HG03064 (cell line): ENCODE measurements at regions not wholly inside any gene's neighbourhood (a gene's known extent, or its start where the extent isn't known, plus 50 kb on each side); places are given as distances from the start of the nearest gene placed in this dataset.

Source experiments
- ATAC-seq: cut with Tn5 transposase; IDR thresholded peaks from one replicate; pipeline ENCODE4 v1.9.1; 2021; ENCODE audit warnings: low read depth; ENCODE audit not compliant: unreplicated experiment

GRCh38 chr6:20312606-20313005 lies 89.1 kb upstream of the E2F3 start:
- ATAC-seq = no peak

- no peak for ATAC-seq
Observed at GRCh38 chr6:20313051-20313450, 88.6 kb upstream of the E2F3 start.

DNA sequence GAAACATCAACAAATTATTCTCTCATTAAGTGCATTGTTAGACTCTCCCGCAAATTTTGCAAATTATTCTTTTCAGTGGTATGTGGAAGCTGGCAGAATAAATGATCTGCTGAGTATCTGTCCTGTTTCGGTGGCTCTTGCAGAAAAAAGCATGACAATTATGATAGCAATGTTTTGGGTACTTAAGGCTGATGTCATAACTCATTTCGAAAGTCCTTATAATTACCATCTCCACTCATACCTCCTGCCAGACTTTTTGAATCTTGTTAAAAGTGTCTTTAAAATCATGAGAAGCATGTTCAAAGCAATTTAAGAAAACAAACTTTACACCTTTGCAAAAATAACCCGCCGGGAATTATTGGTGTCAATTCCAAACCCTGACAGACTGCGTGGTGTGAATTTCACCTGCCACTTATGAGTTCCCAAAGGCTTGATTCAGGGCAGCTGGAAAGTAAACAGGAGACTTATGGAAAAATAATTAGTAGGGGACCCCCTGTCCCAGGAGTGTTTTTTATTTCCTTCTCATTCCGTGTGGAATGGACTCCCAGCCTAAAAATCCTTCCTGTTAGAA lies 87.6 kb upstream of the E2F3 start:
- ATAC-seq = no peak

GRCh38 chr6:20314866-20315845 lies 86.5 kb upstream of the E2F3 start:
- no peak for ATAC-seq

GRCh38 chr6:20317430-20317829 lies 84.2 kb upstream of the E2F3 start:
- ATAC-seq = no peak

DNA sequence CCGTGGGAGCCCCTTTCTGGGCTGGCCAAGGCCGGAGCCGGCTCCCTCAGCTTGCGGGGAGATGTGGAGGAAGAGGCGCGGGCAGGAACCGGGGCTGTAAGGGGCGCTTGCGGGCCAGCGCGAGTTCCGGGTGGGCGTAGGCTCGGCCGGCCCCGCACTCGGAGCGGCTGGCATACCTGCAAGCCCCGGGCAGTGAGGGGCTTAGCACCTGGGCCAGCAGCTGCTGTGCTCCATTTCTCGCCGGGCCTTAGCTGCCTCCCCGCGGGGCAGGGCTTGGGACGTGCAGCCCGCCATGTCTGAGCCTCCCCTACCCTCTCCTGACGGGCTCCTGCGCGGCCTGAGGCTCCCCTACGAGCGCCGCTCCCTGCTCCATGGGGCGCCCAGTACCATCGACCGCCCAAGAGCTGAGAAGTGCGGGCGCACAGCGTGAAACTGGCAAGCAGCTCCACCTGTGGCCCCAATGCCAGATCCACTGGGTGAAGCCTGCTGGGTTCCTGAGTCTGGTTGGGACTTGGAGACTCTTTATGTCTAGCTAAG lies 82.8 kb upstream of the E2F3 start:
- ATAC-seq = no peak

DNA sequence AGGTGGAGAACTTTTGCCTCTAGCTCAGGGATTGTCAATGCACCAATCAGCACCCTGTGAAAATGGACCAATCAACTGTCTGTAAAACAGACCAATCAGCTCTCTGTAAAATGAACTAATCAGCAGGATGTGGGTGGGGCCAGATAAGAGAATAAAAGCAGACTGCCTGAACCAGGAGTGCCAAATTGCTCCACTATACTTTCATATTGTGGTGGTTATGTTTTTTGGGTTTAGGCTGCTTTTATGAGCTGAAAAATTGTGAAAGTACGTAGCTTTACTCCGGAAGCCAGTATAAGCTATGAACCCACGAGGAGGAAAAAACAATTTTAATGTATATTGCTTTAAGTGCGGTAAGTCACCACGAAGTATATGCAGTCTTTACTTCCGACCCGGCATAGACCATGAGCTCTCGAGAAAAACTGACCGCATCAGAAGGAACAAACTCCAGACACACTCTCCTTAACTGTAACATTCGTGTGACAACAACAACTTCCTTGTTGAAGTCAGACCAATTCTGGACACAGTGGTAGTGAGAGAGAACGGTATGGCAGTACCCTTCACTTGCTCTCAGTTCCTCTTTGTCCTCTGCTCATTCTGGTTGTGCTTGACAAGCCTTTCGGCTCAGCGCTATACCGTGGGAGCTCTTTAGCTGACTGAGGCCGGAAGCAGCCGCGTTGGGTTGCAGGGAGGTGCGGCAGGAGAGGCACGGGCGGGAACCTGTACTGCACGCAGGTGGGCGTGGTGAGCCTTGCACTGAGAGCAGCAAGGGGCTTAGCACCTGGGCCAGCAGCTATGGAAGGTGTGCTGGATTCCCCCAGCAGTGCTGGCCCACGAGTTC lies 81.9 kb upstream of the E2F3 start:
- peak; percentile 100 for ATAC-seq

DNA sequence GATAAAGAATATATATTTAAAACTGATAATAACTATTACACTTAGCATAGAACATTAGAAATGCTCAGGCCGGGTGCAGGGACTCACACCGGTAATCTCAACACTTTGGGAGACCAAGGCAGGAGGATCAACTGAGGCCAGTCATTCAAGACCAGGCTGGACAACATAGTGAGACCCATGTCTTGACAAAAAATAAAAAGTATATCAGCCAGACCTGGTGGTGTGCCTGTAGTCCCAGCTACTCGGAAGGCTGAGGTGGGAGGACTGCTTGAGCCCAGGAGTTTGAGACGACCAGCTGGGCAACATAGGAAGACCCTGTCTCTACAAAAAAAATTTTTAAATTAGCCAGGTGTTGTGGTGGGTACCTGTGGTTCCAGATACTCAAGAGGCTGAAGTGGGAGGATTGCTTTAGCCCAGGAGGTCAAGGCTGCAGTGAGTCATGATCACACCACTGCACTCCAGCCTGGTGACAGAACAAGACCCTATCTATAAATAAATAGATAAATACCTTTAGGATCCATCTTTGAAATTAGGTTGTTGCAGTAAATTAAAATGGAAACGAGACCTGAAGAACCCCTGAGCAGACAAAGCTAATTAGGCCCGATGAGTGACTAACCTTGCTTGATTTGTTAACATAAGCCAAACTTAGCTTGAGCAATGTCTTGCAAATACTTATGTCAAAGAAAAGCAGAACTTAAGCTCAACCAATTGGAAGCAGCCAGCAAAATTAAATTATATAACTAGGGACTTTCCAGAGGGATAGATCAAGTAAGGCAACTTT lies 75.8 kb upstream of the E2F3 start:
- no peak for ATAC-seq

- ATAC-seq = no peak
Observed at GRCh38 chr6:20326422-20326728, 75.3 kb upstream of the E2F3 start.

DNA sequence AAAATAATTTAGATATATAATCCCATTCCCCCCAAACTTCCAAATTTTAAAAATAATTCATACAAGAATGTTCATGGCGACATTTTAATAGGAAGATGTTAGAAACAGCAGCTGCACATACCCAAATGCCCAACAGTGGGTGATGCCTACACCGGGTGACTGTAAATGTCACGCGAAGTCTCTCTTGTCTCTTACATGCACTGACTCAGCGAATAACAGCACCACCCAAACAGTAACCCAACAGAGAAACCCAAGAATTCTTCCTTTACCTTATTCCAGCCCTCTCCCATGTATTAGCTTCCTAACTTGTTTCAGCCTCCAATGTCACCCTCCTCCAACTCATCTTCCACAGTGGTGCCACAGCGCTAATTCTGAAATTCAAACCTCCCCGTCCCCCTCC lies 74.5 kb upstream of the E2F3 start:
- no peak for ATAC-seq

GRCh38 chr6:20328266-20328923 lies 73.3 kb upstream of the E2F3 start:
- ATAC-seq = no peak

DNA sequence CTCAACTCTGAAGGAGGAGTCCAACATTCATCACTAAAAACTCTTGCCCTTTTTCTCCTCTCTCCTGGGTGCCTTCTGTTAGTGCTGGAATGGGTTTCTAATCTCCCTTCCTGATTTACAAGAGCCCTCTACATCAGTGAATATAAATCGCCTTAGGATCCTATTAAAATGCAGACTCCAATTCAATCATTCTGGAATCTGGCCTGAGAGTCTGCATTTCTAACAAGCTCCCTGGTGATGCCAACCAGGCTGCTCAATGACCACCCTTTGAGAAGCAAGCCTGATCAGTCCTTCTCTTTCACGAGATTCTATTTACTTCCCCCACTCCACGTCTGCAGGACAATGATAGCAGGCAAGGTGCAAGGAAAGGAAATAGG lies 72.8 kb upstream of the E2F3 start:
- no peak for ATAC-seq

- no peak for ATAC-seq
Observed at GRCh38 chr6:20331042-20331441, 70.6 kb upstream of the E2F3 start.

- no peak for ATAC-seq
Observed at GRCh38 chr6:20331625-20332024, 70.1 kb upstream of the E2F3 start.

- no peak for ATAC-seq
Observed at GRCh38 chr6:20332441-20333006, 69.2 kb upstream of the E2F3 start.

- ATAC-seq = no peak
Observed at GRCh38 chr6:20333721-20334269, 67.9 kb upstream of the E2F3 start.

GRCh38 chr6:20334334-20334733 lies 67.3 kb upstream of the E2F3 start:
- ATAC-seq = no peak

GRCh38 chr6:20334962-20335361 lies 66.7 kb upstream of the E2F3 start:
- ATAC-seq = no peak

GRCh38 chr6:20335872-20336271 lies 65.8 kb upstream of the E2F3 start:
- no peak for ATAC-seq
